ENCODE measurements at regions not wholly inside any gene's neighbourhood (a gene's known extent, or its start where the extent isn't known, plus 50 kb on each side); places are given as distances from the start of the nearest gene placed in this dataset.

DNA sequence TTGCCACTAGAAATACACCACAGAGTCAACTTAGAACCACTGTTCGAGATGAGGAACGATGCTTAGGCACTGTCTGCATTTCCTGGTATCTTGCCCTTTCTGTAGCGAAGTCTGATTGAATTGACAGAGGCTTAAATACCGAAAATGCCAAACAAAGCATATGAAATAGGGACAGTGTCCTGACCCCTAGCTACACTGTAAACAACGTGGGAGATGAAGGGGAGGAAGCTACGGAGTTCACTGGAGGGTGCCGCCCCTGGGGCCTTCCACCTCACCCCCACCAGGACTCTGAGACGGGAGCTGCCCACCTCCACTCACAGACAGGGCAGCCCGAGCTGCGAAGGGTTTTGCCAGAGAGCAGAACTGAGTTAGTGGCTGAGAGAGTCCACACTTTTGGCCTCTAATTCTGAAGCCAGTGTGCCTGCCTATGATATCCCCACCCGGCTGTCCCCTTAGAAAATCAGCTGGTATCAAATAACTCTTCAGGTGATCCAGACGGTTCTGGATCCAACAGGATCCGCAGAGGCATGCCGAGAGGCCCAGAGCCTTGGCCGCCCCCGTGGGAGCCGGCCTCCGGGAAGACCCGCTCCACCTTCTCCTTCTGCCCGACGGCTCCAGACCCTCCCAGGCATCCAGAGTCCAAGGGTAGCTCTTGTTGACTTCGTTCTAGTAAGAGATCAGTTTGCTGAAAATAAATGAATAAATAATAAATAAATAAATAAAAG is 230.7 kb upstream of the DIO3 start:
- no peaks in the 10 kb centered on the region for H3K9me3 ChIP-seq (ENCODE audit: low read depth)
- 57 to 61% methylated on average over 22 of the region's 22 CpGs for WGBS, 2 experiments (ENCODE audit: low coverage in 1 of 2, low lambda C conversion rate in 2 of 2, missing lambda C conversion rate in 2 of 2)
- no peaks in the 10 kb centered on the region for H3K4me1 ChIP-seq (ENCODE audit: insufficient read depth)
- H3K9me2 ChIP-seq (ENCODE audit: insufficient read depth), result no peaks in the 10 kb centered on the region
- no peaks in the 10 kb centered on the region for H3F3A ChIP-seq (ENCODE audit: insufficient read depth)
- H3K9ac ChIP-seq, result no peak overlapping the region
- TF ChIP-seq EZH2 (IDR thresholded peaks at IDR 0.05; ENCODE audit: insufficient read depth, poor library complexity, severe bottlenecking) (no peak), EZH2phosphoT487 (IDR thresholded peaks at IDR 0.05; ENCODE audit: insufficient read depth, low read depth) (no peak)
- no peak overlapping the region for H3K4me3 ChIP-seq
- no peak overlapping the region for H2AFZ ChIP-seq
- in situ Hi-C loops (cut with MboI), result no loop called here
- no peaks in the 10 kb centered on the region for H3K36me3 ChIP-seq (ENCODE audit: low read depth)
- peaks cover 4% of the 10 kb centered on the region; the same call in 1 of the 2 replicates for H3K27me3 ChIP-seq (replicated peaks; ENCODE audit: insufficient read depth)
- no peaks in the 10 kb centered on the region for H4K20me1 ChIP-seq (ENCODE audit: insufficient read depth)
- H3K79me2 ChIP-seq (ENCODE audit: insufficient read depth), result no peaks in the 10 kb centered on the region
- H3K4me2 ChIP-seq (ENCODE audit: unreplicated experiment), result no peak overlapping the region
- H3K27ac ChIP-seq, result no peak overlapping the region
- DNase-seq, result no peak

DNA sequence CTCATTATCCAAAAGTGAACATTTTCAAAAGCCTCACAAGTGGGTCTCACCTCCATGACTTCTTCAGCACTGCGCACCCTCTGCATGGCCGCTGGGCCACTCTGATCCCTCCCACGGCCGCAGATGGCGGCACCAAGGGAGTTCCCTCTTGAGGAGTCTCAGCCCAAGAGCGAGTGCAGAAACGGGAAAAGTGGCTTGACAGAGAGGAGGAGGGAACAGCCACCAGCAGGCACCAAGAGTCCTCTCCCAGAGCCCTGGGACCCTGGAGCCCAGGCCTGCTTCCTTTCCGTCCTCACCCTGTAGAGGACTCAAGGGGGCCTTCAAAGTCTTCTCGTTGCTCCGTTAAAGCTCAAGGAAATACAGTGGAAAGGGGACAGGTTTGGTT is 230.2 kb upstream of the DIO3 start:
- Histone ChIP-seq H3F3A (ENCODE audit: insufficient read depth) (no peaks in the 10 kb centered on the region), H3K27me3 (replicated peaks; ENCODE audit: insufficient read depth) (peaks cover 4% of the 10 kb centered on the region; the same call in 1 of the 2 replicates), H3K27ac (no peak overlapping the region), H3K4me1 (ENCODE audit: insufficient read depth) (no peaks in the 10 kb centered on the region), H4K20me1 (ENCODE audit: insufficient read depth) (no peaks in the 10 kb centered on the region), H3K9me2 (ENCODE audit: insufficient read depth) (no peaks in the 10 kb centered on the region), H3K9me3 (ENCODE audit: low read depth) (no peaks in the 10 kb centered on the region), H3K36me3 (ENCODE audit: low read depth) (no peaks in the 10 kb centered on the region), H3K79me2 (ENCODE audit: insufficient read depth) (no peaks in the 10 kb centered on the region), H3K4me3 (no peak overlapping the region), H3K9ac (no peak overlapping the region), H2AFZ (no peak overlapping the region), H3K4me2 (ENCODE audit: unreplicated experiment) (no peak overlapping the region)
- no peak for TF ChIP-seq EZH2phosphoT487 (IDR thresholded peaks at IDR 0.05; ENCODE audit: insufficient read depth, low read depth)
- DNase-seq, result no peak
- 46 to 50% methylated on average over 10 of the region's 10 CpGs for WGBS, 2 experiments (ENCODE audit: low coverage in 1 of 2, low lambda C conversion rate in 2 of 2, missing lambda C conversion rate in 2 of 2)
- in situ Hi-C loops (cut with MboI), result no loop called here

GRCh38 chr14:101331661-101332169 is 229.6 kb upstream of the DIO3 start:
- H3K4me1 ChIP-seq (ENCODE audit: insufficient read depth), result no peaks in the 10 kb centered on the region
- H4K20me1 ChIP-seq (ENCODE audit: insufficient read depth), result no peaks in the 10 kb centered on the region
- peaks cover 4% of the 10 kb centered on the region; the same call in 1 of the 2 replicates for H3K27me3 ChIP-seq (replicated peaks; ENCODE audit: insufficient read depth)
- no peak overlapping the region for H3K4me3 ChIP-seq
- no peaks in the 10 kb centered on the region for H3K79me2 ChIP-seq (ENCODE audit: insufficient read depth)
- H3F3A ChIP-seq (ENCODE audit: insufficient read depth), result no peaks in the 10 kb centered on the region
- no peaks in the 10 kb centered on the region for H3K9me2 ChIP-seq (ENCODE audit: insufficient read depth)
- DNase-seq, result no peak
- H3K27ac ChIP-seq, result no peak overlapping the region
- H3K36me3 ChIP-seq (ENCODE audit: low read depth), result no peaks in the 10 kb centered on the region
- in situ Hi-C loops (cut with MboI), result no loop called here
- H3K4me2 ChIP-seq (ENCODE audit: unreplicated experiment), result no peak overlapping the region
- no peak overlapping the region for H2AFZ ChIP-seq
- no peaks in the 10 kb centered on the region for H3K9me3 ChIP-seq (ENCODE audit: low read depth)
- no peak for TF ChIP-seq EZH2phosphoT487 (IDR thresholded peaks at IDR 0.05; ENCODE audit: insufficient read depth, low read depth)
- no peak for TF ChIP-seq EZH2 (IDR thresholded peaks at IDR 0.05; ENCODE audit: insufficient read depth, poor library complexity, severe bottlenecking)
- no peak overlapping the region for H3K9ac ChIP-seq
- WGBS, 2 experiments (ENCODE audit: low coverage in 1 of 2, low lambda C conversion rate in 2 of 2, missing lambda C conversion rate in 2 of 2), result 52% methylated on average over 6 of the region's 6 CpGs

DNA sequence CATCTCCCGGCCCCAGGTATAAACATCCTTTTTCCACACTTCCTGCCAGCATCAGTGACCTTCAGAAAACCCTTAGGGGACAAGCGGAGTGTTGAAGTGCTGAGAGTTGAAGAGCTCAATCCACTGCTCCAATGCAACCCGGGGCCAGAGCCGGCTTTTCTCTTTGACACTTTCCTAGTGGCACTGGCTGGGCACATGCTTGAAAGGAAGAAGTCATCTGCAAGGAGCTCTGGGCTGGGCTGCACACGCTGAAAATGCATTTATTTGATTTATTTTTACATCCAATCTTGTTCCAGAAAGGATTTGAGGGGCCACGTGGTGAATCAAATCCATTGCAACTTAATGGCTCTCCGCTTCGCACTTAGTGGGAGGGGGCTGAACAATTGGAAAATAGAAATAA is 229.0 kb upstream of the DIO3 start:
- DNase-seq, result no peak
- TF ChIP-seq EZH2phosphoT487 (IDR thresholded peaks at IDR 0.05; ENCODE audit: insufficient read depth, low read depth) (no peak), EZH2 (IDR thresholded peaks at IDR 0.05; ENCODE audit: insufficient read depth, poor library complexity, severe bottlenecking) (no peak)
- Histone ChIP-seq H4K20me1 (ENCODE audit: insufficient read depth) (no peaks in the 10 kb centered on the region), H3K4me1 (ENCODE audit: insufficient read depth) (no peaks in the 10 kb centered on the region), H3K36me3 (ENCODE audit: low read depth) (no peaks in the 10 kb centered on the region), H3K79me2 (ENCODE audit: insufficient read depth) (no peaks in the 10 kb centered on the region), H3K9me3 (ENCODE audit: low read depth) (no peaks in the 10 kb centered on the region), H3K4me2 (ENCODE audit: unreplicated experiment) (no peak overlapping the region), H3K9ac (no peak overlapping the region), H3K9me2 (ENCODE audit: insufficient read depth) (no peaks in the 10 kb centered on the region), H3K27ac (no peak overlapping the region), H3K27me3 (replicated peaks; ENCODE audit: insufficient read depth) (peaks cover 4% of the 10 kb centered on the region; the same call in 1 of the 2 replicates), H2AFZ (no peak overlapping the region), H3F3A (ENCODE audit: insufficient read depth) (no peaks in the 10 kb centered on the region), H3K4me3 (no peak overlapping the region)
- in situ Hi-C loops (cut with MboI), result no loop called here
- 51% methylated on average over 8 of the region's 8 CpGs for WGBS, 2 experiments (ENCODE audit: low coverage in 1 of 2, low lambda C conversion rate in 2 of 2, missing lambda C conversion rate in 2 of 2)
